ENCODE measurements at regions not wholly inside any gene's neighbourhood (a gene's known extent, or its start where the extent isn't known, plus 50 kb on each side); places are given as distances from the start of the nearest gene placed in this dataset.

DNA sequence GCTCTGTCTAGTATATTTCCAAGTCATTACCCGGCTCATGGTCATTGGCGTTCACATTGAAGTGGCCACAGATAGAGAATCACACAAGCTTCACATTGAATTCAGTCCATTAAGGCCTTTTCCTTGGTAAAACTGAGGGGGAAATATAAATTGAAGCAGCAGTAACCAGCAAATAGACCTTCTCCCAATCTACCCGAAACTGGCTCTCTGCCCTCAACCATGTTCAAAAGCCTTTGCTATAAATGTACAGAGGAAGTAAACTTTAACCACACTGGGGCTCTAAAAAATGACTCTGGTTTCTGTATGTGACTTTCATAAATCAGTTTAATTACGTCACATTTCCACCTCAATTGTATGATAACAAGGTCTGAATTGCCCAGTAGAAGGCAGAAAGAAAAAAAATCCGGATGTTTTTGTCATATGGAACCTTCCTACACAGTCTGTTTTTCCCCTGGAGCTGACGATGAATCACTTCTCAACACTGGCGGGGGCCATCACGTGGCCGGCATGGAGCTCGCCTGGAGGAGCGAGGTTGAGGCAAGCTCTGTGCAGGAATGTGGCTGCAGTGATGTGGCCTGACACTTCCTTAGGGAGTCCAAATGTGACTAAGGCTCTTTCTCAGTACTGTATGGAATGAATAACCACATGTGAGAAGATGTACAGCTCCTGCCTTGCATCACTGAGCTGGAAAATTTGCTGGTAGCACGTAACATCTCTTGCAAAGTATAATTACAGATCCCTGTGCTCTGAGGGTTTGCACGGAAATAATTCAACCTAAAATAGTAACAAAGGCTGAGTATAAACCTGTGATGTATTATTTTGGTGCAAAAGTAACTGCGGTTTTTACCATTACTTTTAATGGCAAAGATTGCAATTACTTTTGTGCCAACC lies 58.6 kb upstream of the SNX9 start:
- Histone ChIP-seq H3K79me2 (ENCODE audit: control insufficient read depth, insufficient read depth, low read length) (no peaks in the 10 kb centered on the region), H4K5ac (ENCODE audit: low read length) (no peak overlapping the region), H3K9ac (ENCODE audit: low read length) (no peak overlapping the region), H2BK120ac (ENCODE audit: low read depth, low read length) (no peak overlapping the region), H3K36me3 (ENCODE audit: control insufficient read depth, insufficient read depth, low read length) (no peaks in the 10 kb centered on the region), H2BK5ac (ENCODE audit: low read length) (no peak overlapping the region), H3K4me3 (ENCODE audit: low read length) (no peak overlapping the region), H3K27ac (ENCODE audit: low read depth, low read length) (no peak overlapping the region), H4K8ac (ENCODE audit: low read depth, low read length) (no peak overlapping the region), H3K4me1 (ENCODE audit: control insufficient read depth, low read depth, low read length) (peaks cover 3% of the 10 kb centered on the region), H3K56ac (ENCODE audit: low read length) (no peak overlapping the region), H2BK15ac (replicated peaks; ENCODE audit: low read depth) (no peak overlapping the region), H3K79me1 (ENCODE audit: low read length) (no peaks in the 10 kb centered on the region), H3K4ac (ENCODE audit: low read depth, low read length) (no peak overlapping the region), H3K23ac (ENCODE audit: low read length) (no peak overlapping the region), H3K27me3 (ENCODE audit: insufficient read depth, low read length, poor library complexity) (no peaks in the 10 kb centered on the region), H2AK5ac (ENCODE audit: low read length) (no peak overlapping the region), H3K18ac (ENCODE audit: low read length) (no peak overlapping the region), H3K4me2 (ENCODE audit: low read length) (no peak overlapping the region)
- peak; percentile 75 for DNase-seq
- WGBS (ENCODE audit: extremely low coverage, insufficient coverage, low lambda C conversion rate): no CpG with 5 or more reads among the region's 14 CpGs

DNA sequence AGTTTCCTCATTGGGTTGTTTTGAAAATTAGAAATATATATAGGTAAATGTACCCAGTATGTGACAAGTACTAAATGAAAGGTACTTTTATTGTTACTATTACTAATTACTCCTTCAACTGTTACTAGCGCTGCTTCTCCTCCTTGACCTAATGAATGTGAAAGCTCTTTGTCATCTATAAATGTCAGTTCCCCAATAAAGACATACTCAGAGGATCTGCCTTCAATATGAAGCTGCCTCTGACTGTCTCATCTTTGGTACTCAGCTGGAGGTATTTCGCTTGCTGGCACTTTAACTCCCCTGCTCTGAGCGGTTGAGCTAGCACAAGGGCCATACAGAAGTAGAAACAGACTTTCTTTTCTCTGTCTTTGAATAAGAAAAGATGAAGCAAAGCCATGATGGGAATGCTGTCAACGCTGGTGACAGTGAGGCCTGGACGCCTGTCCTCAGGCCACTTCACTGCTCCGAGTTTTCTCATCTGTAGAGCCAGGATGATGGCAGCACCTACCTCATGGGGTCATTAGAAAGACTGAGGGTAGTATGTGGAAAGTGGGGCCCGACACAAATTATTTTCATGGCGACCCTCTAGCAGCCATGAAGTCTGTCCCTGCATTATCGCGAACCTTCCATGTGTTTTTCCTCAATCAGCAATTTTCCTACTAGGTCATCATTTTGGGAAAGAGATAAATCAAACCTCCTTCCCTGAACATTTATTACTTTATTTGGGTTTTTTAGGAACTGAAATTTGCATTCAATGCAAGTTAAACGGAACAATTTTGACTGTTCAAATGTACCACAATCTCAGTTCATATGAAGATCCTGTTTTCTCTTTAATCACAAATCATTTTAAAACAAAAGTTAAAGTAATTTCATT lies 55.9 kb upstream of the SNX9 start:
- Histone ChIP-seq H3K4ac (ENCODE audit: low read depth, low read length) (no peak overlapping the region), H2AK5ac (ENCODE audit: low read length) (no peak overlapping the region), H3K27ac (ENCODE audit: low read depth, low read length) (no peak overlapping the region), H3K4me2 (ENCODE audit: low read length) (no peak overlapping the region), H4K5ac (ENCODE audit: low read length) (no peak overlapping the region), H3K36me3 (ENCODE audit: control insufficient read depth, insufficient read depth, low read length) (no peaks in the 10 kb centered on the region), H3K23ac (ENCODE audit: low read length) (no peak overlapping the region), H4K8ac (ENCODE audit: low read depth, low read length) (no peak overlapping the region), H3K4me1 (ENCODE audit: control insufficient read depth, low read depth, low read length) (peaks cover 3% of the 10 kb centered on the region), H2BK120ac (ENCODE audit: low read depth, low read length) (no peak overlapping the region), H2BK5ac (ENCODE audit: low read length) (no peak overlapping the region), H3K9ac (ENCODE audit: low read length) (no peak overlapping the region), H3K56ac (ENCODE audit: low read length) (no peak overlapping the region), H3K27me3 (ENCODE audit: insufficient read depth, low read length, poor library complexity) (no peaks in the 10 kb centered on the region), H3K4me3 (ENCODE audit: low read length) (no peak overlapping the region), H3K79me1 (ENCODE audit: low read length) (no peaks in the 10 kb centered on the region), H3K79me2 (ENCODE audit: control insufficient read depth, insufficient read depth, low read length) (no peaks in the 10 kb centered on the region), H2BK15ac (replicated peaks; ENCODE audit: low read depth) (no peak overlapping the region), H3K18ac (ENCODE audit: low read length) (no peak overlapping the region)
- WGBS (ENCODE audit: extremely low coverage, insufficient coverage, low lambda C conversion rate): no CpG with 5 or more reads among the region's 11 CpGs
- no peak for DNase-seq

DNA sequence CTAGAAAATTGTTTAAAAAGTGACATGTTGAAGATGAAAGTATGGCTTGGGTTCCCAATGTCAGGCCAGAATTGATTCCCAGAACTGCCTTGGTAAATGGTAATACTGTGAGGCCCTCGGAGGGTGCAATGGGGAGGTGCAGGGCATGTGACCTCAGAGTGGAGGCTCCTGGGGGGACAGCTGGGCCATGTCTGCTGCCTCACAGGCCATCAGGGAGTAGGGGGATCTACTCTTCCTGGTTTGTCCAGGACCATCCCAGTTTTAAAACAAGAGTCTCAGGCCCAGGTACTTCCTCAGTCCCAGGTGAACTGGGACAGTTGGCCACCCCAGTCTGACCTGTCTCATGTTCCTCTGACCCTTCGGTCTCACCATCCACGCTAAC lies 55.3 kb upstream of the SNX9 start:
- Histone ChIP-seq H3K36me3 (ENCODE audit: control insufficient read depth, insufficient read depth, low read length) (no peaks in the 10 kb centered on the region), H4K8ac (ENCODE audit: low read depth, low read length) (no peak overlapping the region), H3K79me2 (ENCODE audit: control insufficient read depth, insufficient read depth, low read length) (no peaks in the 10 kb centered on the region), H3K56ac (ENCODE audit: low read length) (no peak overlapping the region), H2BK15ac (replicated peaks; ENCODE audit: low read depth) (no peak overlapping the region), H3K9ac (ENCODE audit: low read length) (no peak overlapping the region), H3K4me3 (ENCODE audit: low read length) (no peak overlapping the region), H3K4ac (ENCODE audit: low read depth, low read length) (no peak overlapping the region), H3K18ac (ENCODE audit: low read length) (peak overlapping the region; percentile 25), H3K4me1 (ENCODE audit: control insufficient read depth, low read depth, low read length) (peaks cover 3% of the 10 kb centered on the region), H2BK5ac (ENCODE audit: low read length) (no peak overlapping the region), H3K4me2 (ENCODE audit: low read length) (no peak overlapping the region), H2AK5ac (ENCODE audit: low read length) (no peak overlapping the region), H4K5ac (ENCODE audit: low read length) (no peak overlapping the region), H3K23ac (ENCODE audit: low read length) (no peak overlapping the region), H3K79me1 (ENCODE audit: low read length) (no peaks in the 10 kb centered on the region), H2BK120ac (ENCODE audit: low read depth, low read length) (no peak overlapping the region), H3K27ac (ENCODE audit: low read depth, low read length) (no peak overlapping the region), H3K27me3 (ENCODE audit: insufficient read depth, low read length, poor library complexity) (no peaks in the 10 kb centered on the region)
- DNase-seq: no peak
- WGBS (ENCODE audit: extremely low coverage, insufficient coverage, low lambda C conversion rate): no CpG with 5 or more reads among the region's 3 CpGs

DNA sequence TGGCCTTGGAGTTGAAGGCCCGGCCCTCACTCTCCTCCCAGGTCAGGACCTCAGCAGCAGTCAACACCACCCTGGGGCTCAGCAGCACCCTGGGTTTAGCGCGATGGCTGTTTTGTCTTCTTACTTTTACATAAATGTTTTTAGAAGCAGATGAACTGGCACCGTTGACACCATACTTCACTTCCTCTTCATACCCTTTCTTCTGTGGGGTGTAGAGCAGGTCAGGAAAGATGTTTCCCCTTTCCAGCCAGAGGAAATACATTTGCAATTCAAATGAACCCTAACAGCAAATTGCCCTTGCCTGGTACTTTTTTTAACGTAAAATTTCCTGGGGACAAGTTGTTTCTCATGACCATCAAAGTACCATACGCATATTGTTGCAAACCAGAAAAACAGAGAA lies 54.7 kb upstream of the SNX9 start:
- no peak overlapping the region for H3K9ac ChIP-seq (ENCODE audit: low read length)
- no peak overlapping the region for H3K18ac ChIP-seq (ENCODE audit: low read length)
- no CpG with 5 or more reads among the region's 6 CpGs for WGBS (ENCODE audit: extremely low coverage, insufficient coverage, low lambda C conversion rate)
- no peaks in the 10 kb centered on the region for H3K27me3 ChIP-seq (ENCODE audit: insufficient read depth, low read length, poor library complexity)
- no peak for DNase-seq
- H3K4ac ChIP-seq (ENCODE audit: low read depth, low read length): no peak overlapping the region
- H2BK15ac ChIP-seq (replicated peaks; ENCODE audit: low read depth): no peak overlapping the region
- H3K23ac ChIP-seq (ENCODE audit: low read length): no peak overlapping the region
- H2AK5ac ChIP-seq (ENCODE audit: low read length): no peak overlapping the region
- no peak overlapping the region for H2BK120ac ChIP-seq (ENCODE audit: low read depth, low read length)
- no peak overlapping the region for H3K27ac ChIP-seq (ENCODE audit: low read depth, low read length)
- H3K4me1 ChIP-seq (ENCODE audit: control insufficient read depth, low read depth, low read length): peaks cover 3% of the 10 kb centered on the region
- no peak overlapping the region for H2BK5ac ChIP-seq (ENCODE audit: low read length)
- H3K79me1 ChIP-seq (ENCODE audit: low read length): no peaks in the 10 kb centered on the region
- no peak overlapping the region for H3K4me2 ChIP-seq (ENCODE audit: low read length)
- no peak overlapping the region for H3K4me3 ChIP-seq (ENCODE audit: low read length)
- no peak overlapping the region for H3K56ac ChIP-seq (ENCODE audit: low read length)
- no peaks in the 10 kb centered on the region for H3K79me2 ChIP-seq (ENCODE audit: control insufficient read depth, insufficient read depth, low read length)
- H4K5ac ChIP-seq (ENCODE audit: low read length): no peak overlapping the region
- no peak overlapping the region for H4K8ac ChIP-seq (ENCODE audit: low read depth, low read length)
- no peaks in the 10 kb centered on the region for H3K36me3 ChIP-seq (ENCODE audit: control insufficient read depth, insufficient read depth, low read length)

DNA sequence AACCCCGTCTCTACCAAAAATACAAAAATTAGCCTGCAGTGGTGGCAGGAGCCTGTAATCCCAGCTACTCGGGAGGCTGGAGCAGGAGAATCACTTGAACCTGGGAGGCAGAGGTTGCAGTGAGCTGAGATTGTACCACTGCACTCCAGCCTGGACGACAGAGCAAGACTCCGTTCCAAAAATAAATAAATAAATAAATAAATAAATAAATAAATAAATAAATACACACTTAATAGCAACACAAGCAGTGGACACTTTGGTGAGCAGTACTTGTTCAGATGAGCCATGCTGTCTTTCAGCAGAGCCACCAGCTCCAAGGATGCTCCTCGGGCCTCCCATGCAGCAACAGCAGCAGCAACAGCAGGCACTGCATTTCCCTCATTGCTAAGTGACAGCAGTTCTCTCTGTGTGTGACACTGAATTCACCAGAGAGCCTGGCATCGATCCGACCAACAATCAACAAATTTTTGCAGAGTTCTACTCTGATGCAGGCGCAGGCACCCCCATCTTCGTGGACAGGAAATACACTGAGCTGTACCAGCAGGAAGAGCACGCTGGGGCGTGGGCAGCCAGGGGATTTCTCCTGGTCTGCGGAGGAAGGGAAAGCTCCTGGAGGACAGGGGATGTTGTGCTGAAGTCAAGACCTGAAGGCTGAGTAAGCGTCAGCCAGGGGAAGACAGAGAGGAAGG lies 54.0 kb upstream of the SNX9 start:
- Histone ChIP-seq H2AK5ac (ENCODE audit: low read length) (no peak overlapping the region), H3K56ac (ENCODE audit: low read length) (peak overlapping the region; percentile 17), H3K23ac (ENCODE audit: low read length) (no peak overlapping the region), H3K4me2 (ENCODE audit: low read length) (no peak overlapping the region), H3K79me2 (ENCODE audit: control insufficient read depth, insufficient read depth, low read length) (no peaks in the 10 kb centered on the region), H4K5ac (ENCODE audit: low read length) (no peak overlapping the region), H3K4me1 (ENCODE audit: control insufficient read depth, low read depth, low read length) (no peaks in the 10 kb centered on the region), H3K36me3 (ENCODE audit: control insufficient read depth, insufficient read depth, low read length) (no peaks in the 10 kb centered on the region), H2BK5ac (ENCODE audit: low read length) (no peak overlapping the region), H3K79me1 (ENCODE audit: low read length) (no peaks in the 10 kb centered on the region), H3K4ac (ENCODE audit: low read depth, low read length) (no peak overlapping the region), H3K9ac (ENCODE audit: low read length) (no peak overlapping the region), H4K8ac (ENCODE audit: low read depth, low read length) (no peak overlapping the region), H3K4me3 (ENCODE audit: low read length) (no peak overlapping the region), H2BK120ac (ENCODE audit: low read depth, low read length) (no peak overlapping the region), H3K18ac (ENCODE audit: low read length) (no peak overlapping the region), H2BK15ac (replicated peaks; ENCODE audit: low read depth) (no peak overlapping the region), H3K27me3 (ENCODE audit: insufficient read depth, low read length, poor library complexity) (no peaks in the 10 kb centered on the region), H3K27ac (ENCODE audit: low read depth, low read length) (no peak overlapping the region)
- no peak for DNase-seq
- WGBS (ENCODE audit: extremely low coverage, insufficient coverage, low lambda C conversion rate): no CpG with 5 or more reads among the region's 13 CpGs
